Panc1 (cell line): ENCODE measurements at regions not wholly inside any gene's neighbourhood (a gene's known extent, or its start where the extent isn't known, plus 50 kb on each side); places are given as distances from the start of the nearest gene placed in this dataset.

Experiments used
- ATAC-seq: fragments of 200-7000 bp; cut with Tn5 transposase; 2 replicates; pipeline ENCODE4 v1.9.1; 2020; ENCODE audit warnings: mild to moderate bottlenecking, moderate library complexity
- BruUV-seq: library from RNA; stranded (reverse); fragments of 400-500 nt; replicated peaks from 2 replicates; lab custom pipeline; 2021; lab: Mats Ljungman, UMichigan
- CTCF ChIA-PET: fragments of 300-600 bp; sonication (Branson Sonifier 250); formaldehyde crosslinking; loops from one replicate; lab custom pipeline; 2022; ENCODE audit warnings: antibody characterized with exemption; lab: Charles Lee
- POLR2A ChIA-PET: fragments of 300-600 bp; sonication (Branson Sonifier 250); formaldehyde crosslinking; loops from one replicate; lab custom pipeline; 2022; ENCODE audit warnings: antibody characterized with exemption; lab: Charles Lee
- DNase-seq: peaks from one replicate; pipeline ENCODE4 v3.0.0-alpha.2; 2010; ENCODE audit warnings: low read depth, low spot score
- H3K27ac ChIP-seq: 2 replicates; pipeline ENCODE4 v1.5.1; 2011; ENCODE audit warnings: mild to moderate bottlenecking, low read length, inconsistent platforms
- H3K27me3 ChIP-seq: fragments of 200-500 bp; sonication (Bioruptor generic); 2 replicates; pipeline ENCODE4 v1.6.0; 2014; ENCODE audit warnings: low read length, inconsistent platforms; ENCODE audit not compliant: control insufficient read depth, insufficient read depth
- H3K36me3 ChIP-seq: fragments of 200-500 bp; sonication (Bioruptor generic); 2 replicates; pipeline ENCODE4 v1.5.1; 2014; ENCODE audit warnings: inconsistent platforms, mild to moderate bottlenecking, low read length, moderate library complexity; ENCODE audit not compliant: control insufficient read depth, insufficient read depth
- H3K4me1 ChIP-seq: 2 replicates; pipeline ENCODE4 v1.5.1; 2011; ENCODE audit warnings: inconsistent platforms, mild to moderate bottlenecking, low read length, moderate library complexity; ENCODE audit not compliant: control insufficient read depth, insufficient read depth
- H3K4me3 ChIP-seq, 2 experiments: 2 replicates each; pipeline ENCODE4 v1.5.1; 2011 to 2012; ENCODE audit warnings: low read depth in 2 of 2, low read length in 2 of 2, mild to moderate bottlenecking in 2 of 2, inconsistent platforms in 1 of 2, moderate library complexity in 1 of 2
- H3K9me3 ChIP-seq: fragments of 200-500 bp; sonication (Bioruptor generic); 2 replicates; pipeline ENCODE4 v1.5.1; 2014; ENCODE audit warnings: low read depth, mild to moderate bottlenecking, inconsistent platforms, low read length, moderate library complexity; ENCODE audit not compliant: control insufficient read depth, insufficient read depth
- POLR2AphosphoS5 ChIP-seq: IDR thresholded peaks from 2 replicates; pipeline ENCODE4 v1.6.1; 2012; ENCODE audit warnings: mild to moderate bottlenecking, low read depth, low read length, moderate library complexity
- REST ChIP-seq, 2 experiments: IDR thresholded peaks; 2 replicates each; pipeline ENCODE4 v1.6.1; 2011 to 2012; ENCODE audit warnings: low read depth in 2 of 2, control low read depth in 1 of 2, low read length in 1 of 2, mild to moderate bottlenecking in 1 of 2, moderate library complexity in 1 of 2; ENCODE audit not compliant: insufficient read depth in 1 of 2
- SIN3A ChIP-seq: IDR thresholded peaks from 2 replicates; pipeline ENCODE4 v1.6.1; 2012; ENCODE audit warnings: low read depth, mild to moderate bottlenecking, low read length, moderate library complexity, borderline replicate concordance; ENCODE audit not compliant: insufficient read depth
- TCF7L2 ChIP-seq: IDR thresholded peaks from 2 replicates; pipeline ENCODE4 v1.6.1; 2011; ENCODE audit warnings: mild to moderate bottlenecking, low read depth, low read length, inconsistent platforms
- in situ Hi-C: cut with HindIII; loops from 2 replicates; pipeline ENCODE4 v1.10.0; 2016; ENCODE audit warnings: low sequenced_read_pairs, low pct_unique_long_range_greater_than_20kb
- intact Hi-C: fragments of 100-400 bp; cut with micrococcal nuclease; formaldehyde crosslinking; loops from one replicate; pipeline ENCODE4 v1.10.0; 2022; ENCODE audit not compliant: unreplicated experiment
- TF ChIP-seq, protein P1 (sequence below): fragments of 450-650 bp; IDR thresholded peaks from 2 replicates; pipeline ENCODE4 v1.5.1; 2017; ENCODE audit warnings: mild to moderate bottlenecking

DNA sequence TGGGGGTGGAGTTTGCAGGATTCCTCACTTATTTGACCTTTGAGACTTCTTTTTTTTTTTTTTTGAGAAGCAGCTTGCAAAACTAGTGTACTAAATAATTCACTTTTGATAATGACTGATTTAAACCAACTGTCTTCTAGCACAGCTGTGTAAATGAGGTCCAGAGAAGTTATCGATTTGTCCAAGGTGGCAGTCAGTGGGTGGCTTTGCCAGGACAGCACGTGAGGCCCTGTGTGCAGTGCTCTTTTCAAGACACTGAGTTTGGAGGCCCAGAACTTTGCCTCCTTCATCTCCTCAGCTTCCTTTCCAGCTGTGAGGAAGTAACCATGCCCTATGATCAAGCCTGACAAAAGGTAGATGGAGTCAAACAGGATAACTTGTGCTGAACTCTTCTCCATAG is 92.9 kb upstream of the LCLAT1 start:
- ATAC-seq (no peak), DNase-seq (no peak)
- CTCF ChIA-PET = no interaction called here
- in situ Hi-C loops = no loop called here
- Histone ChIP-seq H3K4me1 (no peaks in the 10 kb centered on the region), H3K36me3 (no peaks in the 10 kb centered on the region), H3K27ac (no peak overlapping the region), H3K27me3 (no peaks in the 10 kb centered on the region), H3K4me3 (no peak overlapping the region), H3K9me3 (no peaks in the 10 kb centered on the region)
- intact Hi-C loops = no loop called here
- POLR2A ChIA-PET = no interaction called here
- no TSS peak for BruUV-seq
- TF ChIP-seq TCF7L2 (no peak), SIN3A (no peak), POLR2AphosphoS5 (no peak), REST (IDR thresholded peaks at IDR 0.05; ENCODE audit: insufficient read depth in 1 of 2, low read depth in 2 of 2, low read length in 1 of 2) (no peak)
- TF ChIP-seq, protein P1, sequence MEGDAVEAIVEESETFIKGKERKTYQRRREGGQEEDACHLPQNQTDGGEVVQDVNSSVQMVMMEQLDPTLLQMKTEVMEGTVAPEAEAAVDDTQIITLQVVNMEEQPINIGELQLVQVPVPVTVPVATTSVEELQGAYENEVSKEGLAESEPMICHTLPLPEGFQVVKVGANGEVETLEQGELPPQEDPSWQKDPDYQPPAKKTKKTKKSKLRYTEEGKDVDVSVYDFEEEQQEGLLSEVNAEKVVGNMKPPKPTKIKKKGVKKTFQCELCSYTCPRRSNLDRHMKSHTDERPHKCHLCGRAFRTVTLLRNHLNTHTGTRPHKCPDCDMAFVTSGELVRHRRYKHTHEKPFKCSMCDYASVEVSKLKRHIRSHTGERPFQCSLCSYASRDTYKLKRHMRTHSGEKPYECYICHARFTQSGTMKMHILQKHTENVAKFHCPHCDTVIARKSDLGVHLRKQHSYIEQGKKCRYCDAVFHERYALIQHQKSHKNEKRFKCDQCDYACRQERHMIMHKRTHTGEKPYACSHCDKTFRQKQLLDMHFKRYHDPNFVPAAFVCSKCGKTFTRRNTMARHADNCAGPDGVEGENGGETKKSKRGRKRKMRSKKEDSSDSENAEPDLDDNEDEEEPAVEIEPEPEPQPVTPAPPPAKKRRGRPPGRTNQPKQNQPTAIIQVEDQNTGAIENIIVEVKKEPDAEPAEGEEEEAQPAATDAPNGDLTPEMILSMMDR = no peak

GRCh38 chr2:30354621-30355020 is 92.4 kb upstream of the LCLAT1 start:
- H3K27ac ChIP-seq = no peak overlapping the region
- H3K27me3 ChIP-seq = no peaks in the 10 kb centered on the region
- DNase-seq = no peak
- no peaks in the 10 kb centered on the region for H3K9me3 ChIP-seq
- ATAC-seq = no peak
- TF ChIP-seq, protein P1 = no peak
- no peak for TF ChIP-seq REST (IDR thresholded peaks at IDR 0.05; ENCODE audit: insufficient read depth in 1 of 2, low read depth in 2 of 2, low read length in 1 of 2)
- TF ChIP-seq TCF7L2 = no peak
- H3K36me3 ChIP-seq = no peaks in the 10 kb centered on the region
- H3K4me3 ChIP-seq = no peak overlapping the region
- H3K4me1 ChIP-seq = no peaks in the 10 kb centered on the region
- in situ Hi-C loops = no loop called here
- intact Hi-C loops = no loop called here
- no TSS peak for BruUV-seq
- ChIA-PET POLR2A (no interaction called here), CTCF (interaction anchor here (0.6 kb wide), 1 partner anchor 32 kb away, joined by 3 read pairs; no protein-coding TSS in a partner anchor)
